K562 (cell line): ENCODE measurements at regions not wholly inside any gene's neighbourhood (a gene's known extent, or its start where the extent isn't known, plus 50 kb on each side); places are given as distances from the start of the nearest gene placed in this dataset.

ENCODE experiments used
- ATAC-seq: fragments of 200-7000 bp; cut with Tn5 transposase; 3 replicates; pipeline ENCODE4 v1.9.1; 2020; ENCODE audit warnings: moderate library complexity
- BruUV-seq: library from RNA; stranded (reverse); fragments of 400-500 nt; replicated peaks from 2 replicates; lab custom pipeline; 2021; lab: Mats Ljungman, UMichigan
- CTCF ChIA-PET: fragments of 300-600 bp; formaldehyde crosslinking; extraction: SDS; loops from one replicate; lab custom pipeline; 2021; ENCODE audit warnings: low intra/inter-chr PET ratio; lab: Yijun Ruan, JAX
- POLR2A ChIA-PET: fragments of 300-600, 350-650 bp; sonication (Branson Sonifier 250); formaldehyde crosslinking; extraction: SDS; loops from one replicate; lab custom pipeline; 2021; ENCODE audit warnings: antibody characterized with exemption, inconsistent platforms; lab: Yijun Ruan, JAX
- DNase-seq, 4 experiments: peaks; one replicate each; pipeline versions ENCODE4 v3.0.0 to v3.0.0-alpha.2; 2011 to 2018; ENCODE audit warnings: low spot score in 3 of 4, mixed read lengths in 3 of 4; ENCODE audit errors: extremely low read depth in 1 of 4
- FAIRE-seq: peaks from 2 replicates; lab custom pipeline; 2011; peaks lifted over from hg19 to GRCh38; lab: Jason Lieb, UNC
- H2AFZ ChIP-seq: 2 replicates; pipeline ENCODE4 v1.6.0; 2011; ENCODE audit warnings: low read depth, low read length, control low read depth, inconsistent platforms
- H3K27ac ChIP-seq: fragments of 200-600 bp; 3 replicates; pipeline ENCODE4 v1.8.0; 2011; ENCODE audit warnings: low read depth, mild to moderate bottlenecking, control low read depth, inconsistent platforms, low read length, moderate library complexity, mixed read lengths; ENCODE audit errors: extremely low read depth
- H3K27me3 ChIP-seq, 2 experiments: fragments of 300-600 bp in 1 of 2; 2 replicates in 1 of 2; 3 replicates in 1 of 2; pipeline versions ENCODE4 v1.6.0 to v1.8.0; 2011; ENCODE audit warnings: inconsistent platforms in 2 of 2, low read length in 2 of 2, mild to moderate bottlenecking in 1 of 2, mixed read lengths in 1 of 2, moderate library complexity in 1 of 2; ENCODE audit not compliant: control insufficient read depth in 2 of 2, insufficient read depth in 2 of 2
- H3K36me3 ChIP-seq: fragments of 300-600 bp; 3 replicates; pipeline ENCODE4 v1.8.0; 2011; ENCODE audit warnings: mild to moderate bottlenecking, low read length, inconsistent platforms; ENCODE audit not compliant: control insufficient read depth, insufficient read depth
- H3K4me1 ChIP-seq, 2 experiments: fragments of 200-600 bp in 1 of 2; replicated peaks in 1 of 2; 2 replicates in 1 of 2; 3 replicates in 1 of 2; pipeline versions ENCODE4 v1.5.1 to v1.8.0; 2011; ENCODE audit warnings: inconsistent platforms in 2 of 2, low read length in 2 of 2, mild to moderate bottlenecking in 1 of 2, mixed read lengths in 1 of 2, moderate library complexity in 1 of 2; ENCODE audit not compliant: control insufficient read depth in 2 of 2, insufficient read depth in 2 of 2
- H3K4me2 ChIP-seq: 2 replicates; pipeline ENCODE4 v1.6.1; 2011; ENCODE audit warnings: low read length, control low read depth, inconsistent platforms, mixed read lengths; ENCODE audit not compliant: insufficient read depth
- H3K4me3 ChIP-seq: fragments of 200-600 bp; sonication (generic), shearing (Covaris generic); 2 replicates; pipeline ENCODE4 v1.5.1; 2016; ENCODE audit warnings: control low read depth, inconsistent platforms
- H3K79me2 ChIP-seq: fragments of 200-600 bp; 3 replicates; pipeline ENCODE4 v1.8.0; 2011; ENCODE audit warnings: low read length, inconsistent platforms; ENCODE audit not compliant: control insufficient read depth, insufficient read depth
- H3K9ac ChIP-seq, 2 experiments: 2 replicates each; pipeline versions ENCODE4 v1.6.0 to v1.6.1; 2011; ENCODE audit warnings: low read depth in 2 of 2, low read length in 2 of 2, control low read depth in 1 of 2, inconsistent platforms in 1 of 2, mild to moderate bottlenecking in 1 of 2, mixed read lengths in 1 of 2; ENCODE audit not compliant: insufficient read depth in 1 of 2
- H3K9me1 ChIP-seq: one replicate; pipeline ENCODE4 v1.6.0; 2011; ENCODE audit warnings: inconsistent platforms, mild to moderate bottlenecking, low read length, moderate library complexity; ENCODE audit not compliant: control insufficient read depth, insufficient read depth
- H3K9me3 ChIP-seq: replicated peaks from 2 replicates; pipeline ENCODE4 v1.5.1; 2011; ENCODE audit warnings: low read depth, low read length, inconsistent platforms; ENCODE audit not compliant: control insufficient read depth, insufficient read depth
- H4K20me1 ChIP-seq: replicated peaks from 2 replicates; pipeline ENCODE4 v1.6.1; 2011; ENCODE audit warnings: low read length, inconsistent platforms, mixed read lengths; ENCODE audit not compliant: control insufficient read depth, insufficient read depth
- ARHGAP35 ChIP-seq: fragments of 450-650 bp; IDR thresholded peaks from 2 replicates; pipeline ENCODE4 v1.6.1; 2018; ENCODE audit not compliant: partially characterized antibody
- ARID3A ChIP-seq: IDR thresholded peaks from 2 replicates; pipeline ENCODE4 v1.6.1; 2012; ENCODE audit warnings: low read depth, low read length, improper control_type of control experiment, borderline replicate concordance
- HCFC1 ChIP-seq: IDR thresholded peaks from 2 replicates; pipeline ENCODE4 v1.6.1; 2012; ENCODE audit warnings: low read depth, low read length, improper control_type of control experiment
- IRF1 ChIP-seq: sonication (generic); formaldehyde crosslinking; IDR thresholded peaks from 2 replicates; pipeline ENCODE4 v1.8.0; 2022; ENCODE audit warnings: missing genetic modification reagents, mild to moderate bottlenecking, borderline replicate concordance
- MAX ChIP-seq: sonication (generic); formaldehyde crosslinking; IDR thresholded peaks from 2 replicates; pipeline ENCODE4 v1.9.0; 2022; ENCODE audit warnings: mild to moderate bottlenecking, missing genetic modification reagents
- PREB ChIP-seq: sonication (generic); formaldehyde crosslinking; IDR thresholded peaks from 2 replicates; pipeline ENCODE4 v1.8.1; 2023; ENCODE audit warnings: mild to moderate bottlenecking, missing genetic modification reagents
- PTTG1 ChIP-seq: fragments of 450-650 bp; IDR thresholded peaks from 2 replicates; pipeline ENCODE4 v1.6.1; 2016; ENCODE audit warnings: low read depth, mild to moderate bottlenecking, missing genetic modification characterization, missing compliant biosample characterization
- RFX7 ChIP-seq: fragments of 250-450 bp; sonication (Bioruptor Pico); IDR thresholded peaks from 2 replicates; pipeline ENCODE4 v1.5.1; 2021; ENCODE audit warnings: mild to moderate bottlenecking
- TEAD1 ChIP-seq, 2 experiments: fragments of 450-650 bp in 1 of 2; sonication (generic) in 1 of 2; formaldehyde crosslinking; IDR thresholded peaks; 2 replicates each; pipeline versions ENCODE4 v1.4.0 to v1.8.0; 2020 to 2022; ENCODE audit warnings: mild to moderate bottlenecking in 2 of 2, missing genetic modification reagents in 1 of 2
- YBX1 ChIP-seq: fragments of 450-650 bp; IDR thresholded peaks from 2 replicates; pipeline ENCODE4 v1.7.1; 2016; ENCODE audit warnings: mild to moderate bottlenecking
- ZBTB8A ChIP-seq: fragments of 450-650 bp; IDR thresholded peaks from 2 replicates; pipeline ENCODE4 v1.6.1; 2018; ENCODE audit warnings: mild to moderate bottlenecking, moderate library complexity; ENCODE audit not compliant: partially characterized antibody
- ZNF280B ChIP-seq: fragments of 250-450 bp; sonication (Bioruptor Pico); IDR thresholded peaks from 2 replicates; pipeline ENCODE4 v1.5.1; 2021; ENCODE audit warnings: mild to moderate bottlenecking
- ZNF583 ChIP-seq: fragments of 250-450 bp; sonication (Bioruptor Pico); IDR thresholded peaks from 2 replicates; pipeline ENCODE4 v1.4.0; 2020
- ZNF740 ChIP-seq, 3 experiments: fragments of 200-800 bp in 1 of 3; sonication (Bioruptor generic) in 1 of 3; sonication (generic) in 1 of 3; formaldehyde crosslinking in 1 of 3; IDR thresholded peaks; 2 replicates each; pipeline versions ENCODE4 v1.6.1 to v1.8.0; 2016 to 2022; ENCODE audit warnings: mild to moderate bottlenecking in 2 of 3, missing compliant biosample characterization in 2 of 3, missing genetic modification characterization in 2 of 3, missing genetic modification reagents in 1 of 3
- WGBS: fragments of 100-300 bp; shearing (Covaris generic); methylation state at CpG from one replicate; pipeline ENCODE4 v1.1.6; 2016; ENCODE audit warnings: low coverage, mixed read lengths; ENCODE audit not compliant: insufficient coverage; ENCODE audit errors: missing lambda C conversion rate; 5-methylcytosine and 5-hydroxymethylcytosine counted together
- in situ Hi-C: fragments of 300-500 bp; cut with MboI; formaldehyde crosslinking; loops from 4 replicates; pipeline ENCODE4 v1.15.0; 2018; ENCODE audit warnings: inconsistent platforms, mixed read lengths
- intact Hi-C: fragments of 100-400 bp; cut with micrococcal nuclease; formaldehyde crosslinking; loops from 2 replicates; pipeline ENCODE4 v1.14.2; 2022

GRCh38 chr4:134324179-134324578, 122.6 kb upstream of the PABPC4L start (continued):
- TF ChIP-seq PREB (CRISPR knock-in tag) = no peak
- no peak for TF ChIP-seq RFX7 (CRISPR knock-in tag)
- no peak for TF ChIP-seq PTTG1 (tag)

- Histone ChIP-seq H3K36me3 (no peaks in the 10 kb centered on the region), H3K4me2 (no peak overlapping the region), H2AFZ (no peak overlapping the region), H3K9me1 (no peaks in the 10 kb centered on the region), H4K20me1 (no peaks in the 10 kb centered on the region), H3K27ac (no peak overlapping the region), H3K9me3 (no peaks in the 10 kb centered on the region), H3K9ac (no peak overlapping the region), H3K27me3 (no peaks in the 10 kb centered on the region), H3K79me2 (peaks cover 68% of the 10 kb centered on the region), H3K4me1 (no peaks in the 10 kb centered on the region), H3K4me3 (no peak overlapping the region)
- ChIA-PET POLR2A (no interaction called here), CTCF (no interaction called here)
- ATAC-seq = peak; percentile 64; the same call in 2 of the 3 replicates
- FAIRE-seq = no peak
- no peak for DNase-seq
- in situ Hi-C loops (no loop called here), intact Hi-C loops (no loop called here)
- no TSS peak for BruUV-seq
- 27% methylated on average over 2 of the region's 2 CpGs for WGBS
- TF ChIP-seq HCFC1 (no peak), ARHGAP35 (no peak), TEAD1 (CRISPR knock-in tag; IDR thresholded peaks at IDR 0.05) (no peak), YBX1 (no peak), ARID3A (no peak), ZNF280B (CRISPR knock-in tag) (no peak), IRF1 (CRISPR knock-in tag) (no peak), MAX (CRISPR knock-in tag) (no peak), ZBTB8A (no peak), ZNF583 (CRISPR knock-in tag) (no peak), ZNF740 (CRISPR knock-in tag; IDR thresholded peaks at IDR 0.05) (no peak), ZNF740 (tag; IDR thresholded peaks at IDR 0.05) (no peak)
Measured at GRCh38 chr4:134320048-134320447, 118.5 kb upstream of the PABPC4L start.
